ENCODE measurements at regions not wholly inside any gene's neighbourhood (a gene's known extent, or its start where the extent isn't known, plus 50 kb on each side); places are given as distances from the start of the nearest gene placed in this dataset.
"Not testable (repeated sequence)": the region's sequence is repeated elsewhere in the genome, so short reads cannot be mapped to it uniquely, and the experiment has no call there.

- WGBS (ENCODE audit: insufficient coverage): no CpG with 5 or more reads among the region's 5 CpGs
Measured at GRCh38 chrX:106484233-106484632, 127.5 kb upstream of the RADX start.

GRCh38 chrX:106493210-106493816, 118.5 kb upstream of the RADX start:
- 20% methylated on average over 1 of the region's 5 CpGs for WGBS (ENCODE audit: insufficient coverage)
- not testable (repeated sequence) for H3K36me3 ChIP-seq (ENCODE audit: control insufficient read depth, insufficient read depth, low read length); H3K4me1 ChIP-seq (ENCODE audit: control insufficient read depth, insufficient read depth, low read length); H3K27ac ChIP-seq (ENCODE audit: low read length); DNase-seq; H3K9me3 ChIP-seq (replicated peaks; ENCODE audit: control insufficient read depth, low read depth, low read length); H3K4me3 ChIP-seq (ENCODE audit: low read length)
- peaks cover 11% of the 10 kb centered on the region for H3K27me3 ChIP-seq (ENCODE audit: control insufficient read depth, insufficient read depth, low read length)

More at GRCh38 chrX:106484233-106484632, 127.5 kb upstream of the RADX start:
- no peak for DNase-seq
- H3K9me3 ChIP-seq (replicated peaks; ENCODE audit: control insufficient read depth, low read depth, low read length): no peaks in the 10 kb centered on the region
- H3K4me3 ChIP-seq (ENCODE audit: low read length): no peak overlapping the region
- no peak overlapping the region for H3K27ac ChIP-seq (ENCODE audit: low read length)
- no peaks in the 10 kb centered on the region for H3K4me1 ChIP-seq (ENCODE audit: control insufficient read depth, insufficient read depth, low read length)
- peaks cover 3% of the 10 kb centered on the region for H3K27me3 ChIP-seq (ENCODE audit: control insufficient read depth, insufficient read depth, low read length)
- H3K36me3 ChIP-seq (ENCODE audit: control insufficient read depth, insufficient read depth, low read length): no peaks in the 10 kb centered on the region

- peaks cover 3% of the 10 kb centered on the region for H3K27me3 ChIP-seq (ENCODE audit: control insufficient read depth, insufficient read depth, low read length)
- no peak for DNase-seq
- no peaks in the 10 kb centered on the region for H3K4me1 ChIP-seq (ENCODE audit: control insufficient read depth, insufficient read depth, low read length)
- H3K9me3 ChIP-seq (replicated peaks; ENCODE audit: control insufficient read depth, low read depth, low read length): no peaks in the 10 kb centered on the region
- H3K27ac ChIP-seq (ENCODE audit: low read length): no peak overlapping the region
- H3K36me3 ChIP-seq (ENCODE audit: control insufficient read depth, insufficient read depth, low read length): no peaks in the 10 kb centered on the region
- no peak overlapping the region for H3K4me3 ChIP-seq (ENCODE audit: low read length)
Measured at GRCh38 chrX:106499473-106499872, 112.3 kb upstream of the RADX start.

- no CpG with 5 or more reads among the region's 1 CpG for WGBS (ENCODE audit: insufficient coverage)
- Histone ChIP-seq H3K4me3 (ENCODE audit: low read length) (no peak overlapping the region), H3K4me1 (ENCODE audit: control insufficient read depth, insufficient read depth, low read length) (no peaks in the 10 kb centered on the region), H3K27me3 (ENCODE audit: control insufficient read depth, insufficient read depth, low read length) (no peaks in the 10 kb centered on the region), H3K9me3 (replicated peaks; ENCODE audit: control insufficient read depth, low read depth, low read length) (no peaks in the 10 kb centered on the region), H3K36me3 (ENCODE audit: control insufficient read depth, insufficient read depth, low read length) (no peaks in the 10 kb centered on the region), H3K27ac (ENCODE audit: low read length) (no peak overlapping the region)
- no peak for DNase-seq
Measured at GRCh38 chrX:106510713-106511403, 100.9 kb upstream of the RADX start.
